ENCODE measurements at regions not wholly inside any gene's neighbourhood (a gene's known extent, or its start where the extent isn't known, plus 50 kb on each side); places are given as distances from the start of the nearest gene placed in this dataset.

- no peak for TF ChIP-seq POLR2A (IDR thresholded peaks at IDR 0.05)
- TF ChIP-seq CTCF (IDR thresholded peaks at IDR 0.05), result no peak
Observed at GRCh38 chr13:58950911-58951310, 1212.8 kb downstream of the DIAPH3 start.

All from heart left ventricle (tissue), 13 donors.